GM20000 (cell line): ENCODE measurements at regions not wholly inside any gene's neighbourhood (a gene's known extent, or its start where the extent isn't known, plus 50 kb on each side); places are given as distances from the start of the nearest gene placed in this dataset.

ENCODE experiments used
- DNase-seq: peaks from one replicate; pipeline ENCODE4 v3.0.0; 2012; ENCODE audit warnings: low spot score
- CTCF ChIP-seq: IDR thresholded peaks from 2 replicates; pipeline ENCODE4 v1.5.1; 2012; ENCODE audit warnings: mild to moderate bottlenecking, control low read depth; ENCODE audit errors: extremely low read depth, missing control alignments

- TF ChIP-seq CTCF = no peak
- no peak for DNase-seq
Observed at GRCh38 chr15:91456921-91457320, 356.9 kb downstream of the SV2B start.

- no peak for DNase-seq
- TF ChIP-seq CTCF = no peak
Observed at GRCh38 chr15:91461377-91461776, 361.3 kb downstream of the SV2B start.

GRCh38 chr15:91465086-91465485 is 365.0 kb downstream of the SV2B start:
- no peak for TF ChIP-seq CTCF
- no peak for DNase-seq

GRCh38 chr15:91465696-91466095 is 365.6 kb downstream of the SV2B start:
- TF ChIP-seq CTCF = no peak
- no peak for DNase-seq

GRCh38 chr15:91468871-91469580 is 369.0 kb downstream of the SV2B start:
- TF ChIP-seq CTCF = no peak

GRCh38 chr15:91469632-91470567 is 369.8 kb downstream of the SV2B start:
- DNase-seq = no peak
- TF ChIP-seq CTCF = no peak

More at GRCh38 chr15:91468871-91469580, 369.0 kb downstream of the SV2B start:
- DNase-seq = no peak

GRCh38 chr15:91471468-91471867 is 371.4 kb downstream of the SV2B start:
- no peak for TF ChIP-seq CTCF
- no peak for DNase-seq
